ENCODE measurements at regions not wholly inside any gene's neighbourhood (a gene's known extent, or its start where the extent isn't known, plus 50 kb on each side); places are given as distances from the start of the nearest gene placed in this dataset.

DNA sequence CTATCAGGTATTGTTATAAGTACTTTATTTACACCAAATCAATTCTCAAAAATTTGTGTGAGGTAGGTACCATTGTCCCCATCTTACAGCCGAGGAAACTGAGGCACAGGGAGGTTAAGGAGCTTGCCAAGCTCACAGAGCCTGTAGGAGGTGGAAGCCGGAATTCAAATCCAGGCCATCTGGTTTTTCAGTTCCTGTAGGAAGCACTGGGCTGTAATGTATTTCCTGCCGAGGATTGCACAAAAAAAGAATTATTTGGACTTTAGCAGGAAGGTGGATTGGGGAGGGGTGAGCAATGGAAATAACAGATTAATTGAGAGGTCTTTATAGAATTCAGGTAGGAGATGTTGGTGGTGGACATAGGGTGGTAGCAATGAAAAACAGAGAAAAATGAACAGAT is 315.3 kb upstream of the AUTS2 start:
- no peaks in the 10 kb centered on the region for H3K4me1 ChIP-seq (ENCODE audit: insufficient read depth)
- H4K20me1 ChIP-seq (ENCODE audit: insufficient read depth): no peaks in the 10 kb centered on the region
- no peak overlapping the region for H3K4me3 ChIP-seq
- TF ChIP-seq EZH2phosphoT487 (IDR thresholded peaks at IDR 0.05; ENCODE audit: insufficient read depth, low read depth) (no peak), EZH2 (IDR thresholded peaks at IDR 0.05; ENCODE audit: insufficient read depth, poor library complexity, severe bottlenecking) (no peak)
- no peak overlapping the region for H2AFZ ChIP-seq
- no peaks in the 10 kb centered on the region for H3K27me3 ChIP-seq (replicated peaks; ENCODE audit: insufficient read depth)
- H3K79me2 ChIP-seq (ENCODE audit: insufficient read depth): no peaks in the 10 kb centered on the region
- no peaks in the 10 kb centered on the region for H3K36me3 ChIP-seq (ENCODE audit: low read depth)
- no peak overlapping the region for H3K4me2 ChIP-seq (ENCODE audit: unreplicated experiment)
- no peak for DNase-seq
- WGBS, 2 experiments (ENCODE audit: low coverage in 1 of 2, low lambda C conversion rate in 2 of 2, missing lambda C conversion rate in 2 of 2): 37 to 38% methylated on average over 3 of the region's 3 CpGs
- H3K27ac ChIP-seq: no peak overlapping the region
- H3K9me2 ChIP-seq (ENCODE audit: insufficient read depth): no peaks in the 10 kb centered on the region
- no peak overlapping the region for H3K9ac ChIP-seq
- in situ Hi-C loops (cut with MboI): no loop called here
- no peaks in the 10 kb centered on the region for H3F3A ChIP-seq (ENCODE audit: insufficient read depth)
- H3K9me3 ChIP-seq (ENCODE audit: low read depth): no peaks in the 10 kb centered on the region

DNA sequence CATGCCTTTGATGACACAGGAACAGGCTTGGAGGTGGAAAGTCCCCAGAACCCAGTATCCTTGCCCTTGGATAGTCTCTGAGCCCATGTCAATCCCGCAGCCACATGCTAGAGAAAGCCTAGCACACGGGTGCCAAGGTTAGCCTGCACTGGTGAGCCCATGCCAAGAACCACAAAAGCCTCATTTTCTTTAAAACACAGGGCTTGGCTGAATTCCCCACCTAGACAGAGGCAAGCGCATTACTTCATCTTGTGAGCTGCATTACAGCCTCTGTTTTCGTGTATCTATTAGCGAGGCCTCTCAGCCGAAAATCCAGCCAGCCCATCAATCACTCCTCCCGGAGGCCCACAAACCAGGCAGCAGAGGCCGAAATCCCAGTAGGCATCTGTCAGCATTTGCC is 314.9 kb upstream of the AUTS2 start:
- TF ChIP-seq EZH2 (IDR thresholded peaks at IDR 0.05; ENCODE audit: insufficient read depth, poor library complexity, severe bottlenecking): no peak
- no peak for TF ChIP-seq EZH2phosphoT487 (IDR thresholded peaks at IDR 0.05; ENCODE audit: insufficient read depth, low read depth)
- H2AFZ ChIP-seq: no peak overlapping the region
- DNase-seq: no peak
- H3K9ac ChIP-seq: no peak overlapping the region
- H3K36me3 ChIP-seq (ENCODE audit: low read depth): no peaks in the 10 kb centered on the region
- in situ Hi-C loops (cut with MboI): no loop called here
- no peaks in the 10 kb centered on the region for H3K79me2 ChIP-seq (ENCODE audit: insufficient read depth)
- no peak overlapping the region for H3K4me3 ChIP-seq
- H3K4me1 ChIP-seq (ENCODE audit: insufficient read depth): no peaks in the 10 kb centered on the region
- H3K4me2 ChIP-seq (ENCODE audit: unreplicated experiment): no peak overlapping the region
- no peaks in the 10 kb centered on the region for H3F3A ChIP-seq (ENCODE audit: insufficient read depth)
- H3K27me3 ChIP-seq (replicated peaks; ENCODE audit: insufficient read depth): no peaks in the 10 kb centered on the region
- no peaks in the 10 kb centered on the region for H3K9me3 ChIP-seq (ENCODE audit: low read depth)
- no peaks in the 10 kb centered on the region for H3K9me2 ChIP-seq (ENCODE audit: insufficient read depth)
- no peak overlapping the region for H3K27ac ChIP-seq
- H4K20me1 ChIP-seq (ENCODE audit: insufficient read depth): no peaks in the 10 kb centered on the region
- WGBS, 2 experiments (ENCODE audit: low coverage in 1 of 2, low lambda C conversion rate in 2 of 2, missing lambda C conversion rate in 2 of 2): 35% methylated on average over 8 of the region's 8 CpGs

DNA sequence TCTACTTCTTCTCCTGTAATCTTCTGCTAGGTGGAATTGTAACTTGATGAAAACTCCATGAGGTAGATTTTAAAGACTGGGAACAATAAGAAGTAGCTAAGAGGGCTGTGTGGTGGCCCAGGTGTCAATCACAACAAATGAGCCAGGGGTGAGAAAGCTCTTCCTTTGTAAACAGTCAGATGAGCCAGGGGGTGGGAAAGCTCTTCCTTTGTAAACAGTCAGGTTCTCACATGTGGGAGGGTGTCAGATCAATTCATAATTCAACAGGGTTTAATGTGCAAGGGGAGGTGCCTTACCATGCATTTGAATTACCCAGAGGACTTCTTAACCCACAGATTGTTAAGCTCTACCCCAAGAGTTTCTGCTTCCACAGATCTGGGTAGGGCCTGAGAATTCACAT is 312.4 kb upstream of the AUTS2 start:
- TF ChIP-seq EZH2 (IDR thresholded peaks at IDR 0.05; ENCODE audit: insufficient read depth, poor library complexity, severe bottlenecking): no peak
- no peak for TF ChIP-seq EZH2phosphoT487 (IDR thresholded peaks at IDR 0.05; ENCODE audit: insufficient read depth, low read depth)
- Histone ChIP-seq H3F3A (ENCODE audit: insufficient read depth) (no peaks in the 10 kb centered on the region), H3K4me2 (ENCODE audit: unreplicated experiment) (no peak overlapping the region), H3K27ac (no peak overlapping the region), H3K36me3 (ENCODE audit: low read depth) (no peaks in the 10 kb centered on the region), H3K27me3 (replicated peaks; ENCODE audit: insufficient read depth) (no peaks in the 10 kb centered on the region), H2AFZ (no peak overlapping the region), H3K4me3 (no peak overlapping the region), H3K9me3 (ENCODE audit: low read depth) (no peaks in the 10 kb centered on the region), H3K79me2 (ENCODE audit: insufficient read depth) (no peaks in the 10 kb centered on the region), H3K9me2 (ENCODE audit: insufficient read depth) (no peaks in the 10 kb centered on the region), H3K4me1 (ENCODE audit: insufficient read depth) (no peaks in the 10 kb centered on the region), H4K20me1 (ENCODE audit: insufficient read depth) (no peaks in the 10 kb centered on the region), H3K9ac (no peak overlapping the region)
- in situ Hi-C loops (cut with MboI): no loop called here
- DNase-seq: no peak

DNA sequence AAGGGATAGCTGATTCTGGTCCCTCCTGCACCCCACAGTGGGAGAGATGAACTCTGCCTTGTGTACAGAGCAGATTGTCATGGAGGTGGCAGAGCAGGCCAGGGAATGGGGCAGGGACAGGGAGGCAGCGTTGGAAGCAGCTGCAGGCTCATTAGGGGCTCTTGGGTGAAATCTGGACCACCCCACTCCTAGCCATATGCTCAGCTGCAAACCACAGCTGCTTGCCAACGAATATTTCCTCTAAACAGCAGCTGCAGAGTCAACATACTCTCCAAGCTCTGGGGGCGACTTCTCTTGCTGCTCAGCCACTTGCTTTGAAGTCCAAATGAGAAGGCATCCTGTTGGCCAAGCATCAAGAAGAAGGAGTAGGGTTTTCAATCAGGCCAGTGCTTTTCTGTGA is 302.3 kb upstream of the AUTS2 start:
- no peak overlapping the region for H2AFZ ChIP-seq
- no peak overlapping the region for H3K4me3 ChIP-seq
- no peaks in the 10 kb centered on the region for H3K36me3 ChIP-seq (ENCODE audit: low read depth)
- WGBS, 2 experiments (ENCODE audit: low coverage in 1 of 2, low lambda C conversion rate in 2 of 2, missing lambda C conversion rate in 2 of 2): 12 to 26% methylated on average over 3 of the region's 3 CpGs
- H4K20me1 ChIP-seq (ENCODE audit: insufficient read depth): no peaks in the 10 kb centered on the region
- H3K9me3 ChIP-seq (ENCODE audit: low read depth): no peaks in the 10 kb centered on the region
- no peaks in the 10 kb centered on the region for H3K4me1 ChIP-seq (ENCODE audit: insufficient read depth)
- H3F3A ChIP-seq (ENCODE audit: insufficient read depth): no peaks in the 10 kb centered on the region
- no peaks in the 10 kb centered on the region for H3K27me3 ChIP-seq (replicated peaks; ENCODE audit: insufficient read depth)
- H3K4me2 ChIP-seq (ENCODE audit: unreplicated experiment): no peak overlapping the region
- TF ChIP-seq EZH2phosphoT487 (IDR thresholded peaks at IDR 0.05; ENCODE audit: insufficient read depth, low read depth) (no peak), EZH2 (IDR thresholded peaks at IDR 0.05; ENCODE audit: insufficient read depth, poor library complexity, severe bottlenecking) (no peak)
- no peaks in the 10 kb centered on the region for H3K9me2 ChIP-seq (ENCODE audit: insufficient read depth)
- no peak overlapping the region for H3K9ac ChIP-seq
- DNase-seq: no peak
- in situ Hi-C loops (cut with MboI): no loop called here
- H3K27ac ChIP-seq: no peak overlapping the region
- no peaks in the 10 kb centered on the region for H3K79me2 ChIP-seq (ENCODE audit: insufficient read depth)

DNA sequence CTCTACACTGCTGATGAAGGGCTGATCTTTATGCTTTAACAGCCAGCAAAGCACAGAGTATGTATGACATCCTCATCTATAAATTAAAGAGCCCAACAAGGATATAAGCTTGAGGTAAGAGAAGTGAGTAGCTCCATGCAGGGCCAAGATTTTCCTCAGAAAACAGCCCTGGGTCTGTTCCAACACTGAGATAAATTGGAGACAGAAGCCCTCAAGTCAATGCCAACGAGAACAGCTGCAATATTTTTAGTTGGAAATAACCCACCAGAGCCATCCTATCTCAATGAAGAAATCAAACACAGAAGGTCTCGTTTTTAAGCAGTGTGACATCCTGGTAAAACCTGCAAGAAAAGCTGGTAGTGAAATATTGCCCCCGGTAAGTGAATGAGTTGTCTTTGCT is 297.0 kb upstream of the AUTS2 start:
- WGBS, 2 experiments (ENCODE audit: low coverage in 1 of 2, low lambda C conversion rate in 2 of 2, missing lambda C conversion rate in 2 of 2): 2% methylated on average over 3 of the region's 3 CpGs
- Histone ChIP-seq H3K4me2 (ENCODE audit: unreplicated experiment) (no peak overlapping the region), H3K27me3 (replicated peaks; ENCODE audit: insufficient read depth) (no peaks in the 10 kb centered on the region), H3K4me1 (ENCODE audit: insufficient read depth) (no peaks in the 10 kb centered on the region), H3K27ac (no peak overlapping the region), H3K36me3 (ENCODE audit: low read depth) (no peaks in the 10 kb centered on the region), H3F3A (ENCODE audit: insufficient read depth) (no peaks in the 10 kb centered on the region), H3K9me3 (ENCODE audit: low read depth) (no peaks in the 10 kb centered on the region), H3K4me3 (no peak overlapping the region), H3K9me2 (ENCODE audit: insufficient read depth) (no peaks in the 10 kb centered on the region), H2AFZ (no peak overlapping the region), H3K79me2 (ENCODE audit: insufficient read depth) (no peaks in the 10 kb centered on the region), H4K20me1 (ENCODE audit: insufficient read depth) (no peaks in the 10 kb centered on the region), H3K9ac (no peak overlapping the region)
- TF ChIP-seq EZH2phosphoT487 (IDR thresholded peaks at IDR 0.05; ENCODE audit: insufficient read depth, low read depth) (no peak), EZH2 (IDR thresholded peaks at IDR 0.05; ENCODE audit: insufficient read depth, poor library complexity, severe bottlenecking) (no peak)
- in situ Hi-C loops (cut with MboI): no loop called here
- no peak for DNase-seq

All from GM23248 (cell line).